Common myeloid progenitor, CD34-positive (primary cell): ENCODE measurements at regions not wholly inside any gene's neighbourhood (a gene's known extent, or its start where the extent isn't known, plus 50 kb on each side); places are given as distances from the start of the nearest gene placed in this dataset.

ENCODE experiments used
- CTCF ChIA-PET: fragments of 350-600 bp; sonication (Branson Sonifier 250); formaldehyde crosslinking; loops from one replicate; lab custom pipeline; 2021; ENCODE audit warnings: antibody characterized with exemption; lab: Charles Lee
- POLR2A ChIA-PET: fragments of 350-600 bp; sonication (Branson Sonifier 250); formaldehyde crosslinking; loops from one replicate; lab custom pipeline; 2021; ENCODE audit warnings: antibody characterized with exemption; lab: Charles Lee
- DNase-seq, 3 donors: peaks; one replicate each; pipeline versions ENCODE4 v3.0.0 to v3.0.0-alpha.2; 2013
- H3K27ac ChIP-seq, 2 experiments: 1 replicate in 1 of 2; 2 replicates in 1 of 2; pipeline ENCODE4 v1.7.0; 2013; ENCODE audit warnings: inconsistent platforms in 2 of 2, low read length in 2 of 2, mild to moderate bottlenecking in 2 of 2, low read depth in 1 of 2, moderate library complexity in 1 of 2; ENCODE audit not compliant: severe bottlenecking in 2 of 2, insufficient read depth in 1 of 2, poor library complexity in 1 of 2
- H3K27me3 ChIP-seq, 5 experiments: replicated peaks in 2 of 5; 1 replicate in 3 of 5; 2 replicates in 2 of 5; pipeline versions ENCODE4 v1.6.1 to v1.7.0; 2013; ENCODE audit warnings: low read length in 4 of 5, mild to moderate bottlenecking in 2 of 5, moderate library complexity in 2 of 5, inconsistent platforms in 1 of 5; ENCODE audit not compliant: insufficient read depth in 5 of 5, control insufficient read depth in 4 of 5
- H3K36me3 ChIP-seq, 4 experiments: 1 replicate in 2 of 4; 2 replicates in 2 of 4; pipeline versions ENCODE4 v1.6.1 to v1.7.0; 2013; ENCODE audit warnings: low read length in 3 of 4, control low read depth in 1 of 4, mild to moderate bottlenecking in 1 of 4; ENCODE audit not compliant: control insufficient read depth in 4 of 4, insufficient read depth in 4 of 4
- H3K4me1 ChIP-seq, 4 experiments: 1 replicate in 3 of 4; 2 replicates in 1 of 4; pipeline versions ENCODE4 v1.6.1 to v1.7.1; 2013; ENCODE audit warnings: low read length in 3 of 4, mild to moderate bottlenecking in 3 of 4, control low read depth in 1 of 4, inconsistent platforms in 1 of 4, moderate library complexity in 1 of 4; ENCODE audit not compliant: control insufficient read depth in 4 of 4, insufficient read depth in 4 of 4; ENCODE audit errors: control extremely low read depth in 1 of 4
- H3K4me3 ChIP-seq, 7 experiments: 1 replicate in 4 of 7; 2 replicates in 3 of 7; pipeline versions ENCODE4 v1.5.1 to v1.7.0; 2013; ENCODE audit warnings: mild to moderate bottlenecking in 7 of 7, low read length in 6 of 7, moderate library complexity in 6 of 7, inconsistent platforms in 2 of 7, low read depth in 2 of 7, control low read depth in 1 of 7; ENCODE audit not compliant: insufficient read depth in 4 of 7, control insufficient read depth in 1 of 7; ENCODE audit errors: extremely low read depth in 1 of 7
- H3K9me3 ChIP-seq, 5 experiments: 1 replicate in 4 of 5; 2 replicates in 1 of 5; pipeline versions ENCODE4 v1.6.1 to v1.7.1; 2013; ENCODE audit warnings: low read length in 4 of 5, mild to moderate bottlenecking in 2 of 5, inconsistent platforms in 1 of 5, low read depth in 1 of 5, moderate library complexity in 1 of 5; ENCODE audit not compliant: control insufficient read depth in 4 of 5, insufficient read depth in 2 of 5; ENCODE audit errors: control extremely low read depth in 1 of 5
- WGBS: methylation state at CpG from one replicate; pipeline ENCODE4 v1.1.5; 2013; ENCODE audit not compliant: insufficient coverage; 5-methylcytosine and 5-hydroxymethylcytosine counted together

DNA sequence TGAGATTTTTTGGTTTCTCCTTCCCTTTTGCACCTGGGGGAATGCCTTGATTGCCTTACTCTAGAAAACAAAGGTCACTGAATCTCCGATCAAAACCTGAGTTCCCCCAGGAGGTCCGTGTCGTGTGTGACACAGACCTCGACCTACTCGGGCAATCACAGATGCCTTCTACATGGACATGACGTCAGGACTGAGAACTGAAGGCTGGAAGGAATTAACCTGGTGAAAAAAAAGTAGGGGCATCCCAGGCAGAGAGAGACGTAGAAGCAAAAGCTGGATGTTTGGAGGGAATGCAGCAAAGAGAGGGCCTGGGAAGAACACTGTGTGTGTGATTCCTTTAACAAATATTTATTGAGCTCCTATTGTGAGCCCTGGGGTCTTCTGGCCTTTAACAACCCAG lies 178.0 kb downstream of the PRDM2 start:
- ChIA-PET CTCF (no interaction called here), POLR2A (no interaction called here)
- Histone ChIP-seq H3K36me3 (no peaks in the 10 kb centered on the region), H3K27me3 (peaks cover 0 to 21% (median 4%) of the 10 kb centered on the region in 5 experiments), H3K4me1 (no peaks in the 10 kb centered on the region), H3K4me3 (no peak overlapping the region), H3K27ac (no peak overlapping the region), H3K9me3 (peaks cover 0 to 4% (median 0%) of the 10 kb centered on the region in 5 experiments)
- WGBS = 87% methylated on average over 6 of the region's 7 CpGs
- DNase-seq = no peak

DNA sequence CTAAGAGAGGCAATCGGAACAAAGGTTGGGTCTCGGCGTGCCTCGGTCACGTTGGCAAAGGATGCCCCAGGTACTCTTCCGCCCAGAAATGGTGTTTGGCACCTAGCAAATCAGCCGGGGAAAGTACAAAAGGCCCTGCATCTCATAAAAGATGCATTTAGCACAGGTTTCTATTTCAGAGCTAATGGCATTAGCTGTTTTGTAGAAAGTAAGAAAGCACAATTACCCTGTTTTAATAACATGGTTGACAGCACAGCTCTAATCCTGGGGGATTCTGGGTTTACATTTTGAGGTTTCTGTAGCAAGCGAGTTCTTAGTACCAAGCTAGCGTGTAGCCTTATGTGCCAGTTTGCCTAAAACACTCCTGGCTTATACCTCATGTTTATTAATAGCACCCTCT lies 178.5 kb downstream of the PRDM2 start:
- no peak overlapping the region for H3K4me3 ChIP-seq
- ChIA-PET CTCF (no interaction called here), POLR2A (no interaction called here)
- no peaks in the 10 kb centered on the region for H3K36me3 ChIP-seq
- no peak overlapping the region for H3K27ac ChIP-seq
- no peak for DNase-seq
- no peaks in the 10 kb centered on the region for H3K4me1 ChIP-seq
- 93% methylated on average over 5 of the region's 9 CpGs for WGBS
- H3K27me3 ChIP-seq = peaks cover 0 to 21% (median 4%) of the 10 kb centered on the region in 5 experiments
- H3K9me3 ChIP-seq = no peaks in the 10 kb centered on the region

DNA sequence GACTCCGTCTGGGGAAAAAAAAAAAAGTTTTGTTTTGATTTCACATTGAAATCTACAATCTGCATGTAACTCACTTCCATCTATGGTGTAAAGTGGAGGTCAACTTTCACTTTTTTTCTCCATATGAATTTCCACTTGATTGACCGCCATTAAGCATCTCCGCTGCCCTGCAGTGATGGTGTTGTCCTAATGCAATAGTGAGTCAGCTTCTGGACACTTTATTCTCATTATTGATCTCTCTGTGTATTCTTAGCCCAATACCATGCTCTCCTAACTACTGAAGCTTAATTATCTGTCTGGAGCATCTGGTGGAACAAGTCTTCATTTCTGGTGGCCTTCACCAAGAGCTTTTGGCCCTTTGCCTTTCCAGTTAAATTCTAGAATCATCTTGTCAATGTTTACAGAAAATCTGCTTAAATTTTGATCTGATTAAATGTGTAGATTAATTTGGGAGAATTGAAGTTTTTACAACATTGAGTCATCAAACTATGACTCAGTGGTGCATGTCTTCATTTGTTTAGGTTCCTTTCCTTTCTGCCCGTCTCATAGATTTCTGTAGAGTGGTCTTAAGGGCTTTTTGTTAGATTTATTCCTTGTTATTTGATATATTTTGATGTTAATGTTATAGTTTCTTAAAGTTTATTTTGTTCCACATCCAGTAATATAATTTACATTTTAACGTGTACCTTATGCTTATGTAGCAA lies 181.5 kb downstream of the PRDM2 start:
- Histone ChIP-seq H3K27me3 (peaks cover 0 to 15% (median 7%) of the 10 kb centered on the region in 5 experiments), H3K4me3 (no peak overlapping the region), H3K4me1 (no peaks in the 10 kb centered on the region), H3K27ac (no peak overlapping the region), H3K9me3 (peaks cover 0 to 2% (median 0%) of the 10 kb centered on the region in 5 experiments), H3K36me3 (no peaks in the 10 kb centered on the region)
- POLR2A ChIA-PET = no interaction called here
- WGBS = no CpG with 5 or more reads among the region's 5 CpGs
- CTCF ChIA-PET = no interaction called here
- DNase-seq = no peak

DNA sequence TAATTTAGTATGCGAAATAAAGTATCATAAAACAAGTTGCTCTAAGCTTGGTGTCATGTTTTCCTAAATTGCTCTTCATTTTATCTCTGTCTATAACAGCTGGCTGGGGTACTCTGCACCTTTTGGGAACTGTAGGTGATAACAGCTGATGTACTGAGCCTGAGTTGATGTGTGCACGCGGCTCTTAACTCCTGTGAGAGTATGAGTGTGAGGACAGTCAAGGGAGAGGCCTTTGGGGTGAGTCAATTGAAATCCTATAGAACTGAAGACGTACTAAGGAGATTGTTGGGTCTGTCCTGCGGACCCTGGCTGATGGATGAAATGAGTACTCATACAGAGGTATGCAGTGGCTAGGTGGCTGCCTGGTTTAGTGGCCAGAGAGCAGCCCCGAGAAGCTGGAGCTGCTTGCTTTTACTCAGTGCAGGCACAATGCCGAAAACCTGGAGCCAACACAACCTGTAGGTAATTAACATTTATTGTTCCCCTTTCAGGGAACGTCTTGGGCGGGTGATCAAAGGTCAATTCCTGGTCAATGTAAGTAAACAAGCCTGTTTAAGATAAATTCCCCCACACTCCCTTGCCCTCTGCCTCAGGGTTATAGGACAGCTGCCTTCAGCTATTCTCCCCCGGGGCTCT lies 188.5 kb downstream of the PRDM2 start:
- peaks cover 0 to 9% (median 4%) of the 10 kb centered on the region in 4 experiments for H3K4me1 ChIP-seq
- DNase-seq = no peak
- H3K27me3 ChIP-seq = peaks cover 17 to 72% (median 38%) of the 10 kb centered on the region in 5 experiments
- peaks cover 0 to 25% (median 6%) of the 10 kb centered on the region in 5 experiments for H3K9me3 ChIP-seq
- 50% methylated on average over 4 of the region's 10 CpGs for WGBS
- no peak overlapping the region for H3K27ac ChIP-seq
- ChIA-PET CTCF (no interaction called here), POLR2A (no interaction called here)
- H3K36me3 ChIP-seq = no peaks in the 10 kb centered on the region
- H3K4me3 ChIP-seq = no peak overlapping the region

DNA sequence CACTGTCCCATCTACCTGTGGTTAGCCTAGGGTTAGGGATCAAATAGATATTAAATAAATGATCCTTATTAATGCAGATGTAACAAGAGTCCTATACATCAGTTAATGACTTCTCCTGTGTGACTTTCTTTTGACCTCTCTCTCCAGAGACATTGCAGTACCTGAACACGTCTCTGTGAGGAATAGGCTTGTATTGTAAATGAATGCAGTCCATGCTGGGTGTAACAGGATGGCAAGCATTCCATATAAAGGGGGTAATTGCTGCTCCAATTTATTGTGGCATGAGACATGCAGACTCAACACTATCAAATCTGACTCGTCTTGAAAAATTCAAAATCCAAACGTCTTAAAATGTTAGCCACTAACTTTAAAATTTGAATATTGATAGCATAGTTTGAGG lies 189.5 kb downstream of the PRDM2 start:
- Histone ChIP-seq H3K4me1 (peaks cover 0 to 9% (median 4%) of the 10 kb centered on the region in 4 experiments), H3K27me3 (peaks cover 23 to 78% (median 43%) of the 10 kb centered on the region in 5 experiments), H3K36me3 (no peaks in the 10 kb centered on the region), H3K4me3 (no peak overlapping the region), H3K27ac (no peak overlapping the region), H3K9me3 (peaks cover 0 to 23% (median 6%) of the 10 kb centered on the region in 5 experiments)
- POLR2A ChIA-PET = no interaction called here
- CTCF ChIA-PET = no interaction called here
- 90% methylated on average over 2 of the region's 3 CpGs for WGBS
- no peak for DNase-seq

DNA sequence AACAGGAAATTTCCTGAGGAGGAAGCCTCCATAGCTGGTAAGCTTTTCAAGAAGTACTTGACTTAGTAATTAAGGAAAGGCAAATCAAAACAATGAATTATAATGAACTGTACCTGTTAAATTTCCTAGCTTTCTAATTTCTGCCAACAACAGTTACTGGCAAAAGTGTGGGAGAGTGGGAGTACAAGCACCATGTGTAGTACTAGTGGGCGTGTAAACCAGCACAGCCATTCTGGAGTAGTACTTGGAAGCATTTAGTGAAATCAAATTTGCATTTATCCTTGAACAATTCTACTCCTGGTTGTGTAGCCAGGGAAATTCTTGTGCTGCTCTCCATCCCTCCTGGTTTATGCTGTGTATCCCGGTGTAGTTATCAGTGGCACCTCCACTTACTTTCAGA lies 190.8 kb downstream of the PRDM2 start:
- DNase-seq = no peak
- Histone ChIP-seq H3K27ac (no peak overlapping the region), H3K9me3 (peaks cover 0 to 23% (median 6%) of the 10 kb centered on the region in 5 experiments), H3K4me3 (no peak overlapping the region), H3K4me1 (peaks cover 0 to 9% (median 4%) of the 10 kb centered on the region in 4 experiments), H3K36me3 (no peaks in the 10 kb centered on the region), H3K27me3 (peaks cover 27 to 87% (median 45%) of the 10 kb centered on the region in 5 experiments)
- 100% methylated on average over 2 of the region's 2 CpGs for WGBS
- POLR2A ChIA-PET = no interaction called here
- CTCF ChIA-PET = no interaction called here

DNA sequence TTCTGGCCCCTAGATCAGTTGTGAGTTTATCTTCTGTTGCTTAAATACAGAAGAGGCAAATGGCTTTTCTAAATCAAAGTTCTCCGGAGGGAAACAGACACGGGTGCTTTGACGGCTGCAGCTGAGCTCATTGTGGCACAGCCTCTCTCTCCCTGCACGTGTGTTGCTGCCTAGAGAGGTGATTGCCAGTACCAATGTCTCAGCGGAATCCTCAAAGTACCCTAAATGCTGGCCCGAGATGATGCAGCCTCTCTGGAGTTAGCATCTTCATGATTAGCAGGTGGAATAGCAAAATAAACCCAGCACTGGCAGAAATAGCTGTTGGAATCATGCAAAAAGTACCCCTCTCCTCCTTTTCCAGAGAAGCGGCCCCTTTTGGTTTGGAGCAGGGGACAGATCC lies 192.2 kb downstream of the PRDM2 start:
- ChIA-PET POLR2A (no interaction called here), CTCF (no interaction called here)
- Histone ChIP-seq H3K27ac (no peak overlapping the region), H3K27me3 (peaks cover 27 to 95% (median 47%) of the 10 kb centered on the region in 5 experiments), H3K36me3 (no peaks in the 10 kb centered on the region), H3K9me3 (peaks cover 0 to 23% (median 4%) of the 10 kb centered on the region in 5 experiments), H3K4me1 (peaks cover 0 to 9% (median 4%) of the 10 kb centered on the region in 4 experiments), H3K4me3 (peak overlapping the region in 2 of 7 experiments; percentile 3 to 6)
- DNase-seq = no peak
- 2% methylated on average over 6 of the region's 7 CpGs for WGBS
